ENCODE measurements at regions not wholly inside any gene's neighbourhood (a gene's known extent, or its start where the extent isn't known, plus 50 kb on each side); places are given as distances from the start of the nearest gene placed in this dataset.

GRCh38 chr14:42676636-42677035 is 1070.0 kb downstream of the LRFN5 start:
- H3K27ac ChIP-seq = no peak overlapping the region
- H3K36me3 ChIP-seq = no peaks in the 10 kb centered on the region
- intact Hi-C loops (cut with DNase I) = no loop called here
- H3K27me3 ChIP-seq = no peaks in the 10 kb centered on the region
- FAIRE-seq (no peak), DNase-seq (no peak), ATAC-seq (no peak)
- WGBS, 2 donors = 77 to 91% methylated on average over 2 of the region's 2 CpGs
- H3K4me3 ChIP-seq = no peak overlapping the region
- no peaks in the 10 kb centered on the region for H3K4me1 ChIP-seq
- no peak for TF ChIP-seq CTCF (IDR thresholded peaks at IDR 0.05)
- H3K9me3 ChIP-seq = no peaks in the 10 kb centered on the region

- Histone ChIP-seq H3K36me3 (no peaks in the 10 kb centered on the region), H3K27me3 (no peaks in the 10 kb centered on the region), H3K4me3 (no peak overlapping the region), H3K9me3 (no peaks in the 10 kb centered on the region), H3K27ac (no peak overlapping the region), H3K4me1 (no peaks in the 10 kb centered on the region)
- FAIRE-seq (no peak), DNase-seq (no peak), ATAC-seq (no peak)
- intact Hi-C loops (cut with DNase I) = no loop called here
- TF ChIP-seq CTCF (IDR thresholded peaks at IDR 0.05) = no peak
Observed at GRCh38 chr14:42673963-42674362, 1067.3 kb downstream of the LRFN5 start.

GRCh38 chr14:42671636-42672035 is 1065.0 kb downstream of the LRFN5 start:
- ATAC-seq = no peak
- no peak for TF ChIP-seq CTCF (IDR thresholded peaks at IDR 0.05)
- no peak for FAIRE-seq
- H3K9me3 ChIP-seq = no peaks in the 10 kb centered on the region
- H3K27me3 ChIP-seq = no peaks in the 10 kb centered on the region
- no peak for DNase-seq
- H3K4me1 ChIP-seq = no peaks in the 10 kb centered on the region
- intact Hi-C loops (cut with DNase I) = no loop called here
- no peak overlapping the region for H3K4me3 ChIP-seq
- no peaks in the 10 kb centered on the region for H3K36me3 ChIP-seq
- H3K27ac ChIP-seq = no peak overlapping the region

GRCh38 chr14:42665083-42665482 is 1058.4 kb downstream of the LRFN5 start:
- no peak for TF ChIP-seq CTCF (IDR thresholded peaks at IDR 0.05)
- FAIRE-seq = no peak

GRCh38 chr14:42664190-42664589 is 1057.5 kb downstream of the LRFN5 start:
- no peaks in the 10 kb centered on the region for H3K9me3 ChIP-seq
- no peak for FAIRE-seq
- DNase-seq = no peak
- H3K4me3 ChIP-seq = no peak overlapping the region
- H3K27me3 ChIP-seq = no peaks in the 10 kb centered on the region
- WGBS, 2 donors = 0 to 30% methylated on average over 1 of the region's 1 CpG
- no peak for ATAC-seq
- no peak overlapping the region for H3K27ac ChIP-seq
- no peaks in the 10 kb centered on the region for H3K4me1 ChIP-seq
- H3K36me3 ChIP-seq = no peaks in the 10 kb centered on the region
- intact Hi-C loops (cut with DNase I) = no loop called here
- TF ChIP-seq CTCF (IDR thresholded peaks at IDR 0.05) = no peak

More at GRCh38 chr14:42665083-42665482, 1058.4 kb downstream of the LRFN5 start:
- Histone ChIP-seq H3K27ac (no peak overlapping the region), H3K9me3 (no peaks in the 10 kb centered on the region), H3K4me3 (no peak overlapping the region), H3K4me1 (no peaks in the 10 kb centered on the region), H3K36me3 (no peaks in the 10 kb centered on the region), H3K27me3 (no peaks in the 10 kb centered on the region)
- intact Hi-C loops (cut with DNase I) = no loop called here
- ATAC-seq (no peak), DNase-seq (no peak)

Measured in pancreas (tissue), 10 donors.